ENCODE measurements at regions not wholly inside any gene's neighbourhood (a gene's known extent, or its start where the extent isn't known, plus 50 kb on each side); places are given as distances from the start of the nearest gene placed in this dataset.

DNA sequence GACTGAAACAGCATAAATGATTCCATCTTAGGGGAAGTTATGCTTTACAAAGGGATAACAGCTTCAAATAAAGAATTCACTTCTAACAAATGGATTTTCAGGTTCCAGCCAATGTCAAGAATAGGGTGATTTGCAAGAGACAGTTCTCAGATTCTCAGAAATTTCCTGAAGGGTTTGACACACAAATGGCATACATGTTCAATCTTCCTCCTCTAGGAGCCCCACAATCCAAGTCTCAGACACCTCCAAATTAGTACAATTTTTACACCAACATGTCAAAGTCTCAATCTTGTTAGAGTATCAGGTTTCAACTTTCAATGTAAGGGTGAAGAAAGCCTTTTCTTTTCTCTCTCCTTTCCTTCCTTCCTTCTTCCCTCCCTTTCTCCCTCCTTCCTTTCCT is 996.6 kb downstream of the TLE1 start:
- TF ChIP-seq, protein P1, sequence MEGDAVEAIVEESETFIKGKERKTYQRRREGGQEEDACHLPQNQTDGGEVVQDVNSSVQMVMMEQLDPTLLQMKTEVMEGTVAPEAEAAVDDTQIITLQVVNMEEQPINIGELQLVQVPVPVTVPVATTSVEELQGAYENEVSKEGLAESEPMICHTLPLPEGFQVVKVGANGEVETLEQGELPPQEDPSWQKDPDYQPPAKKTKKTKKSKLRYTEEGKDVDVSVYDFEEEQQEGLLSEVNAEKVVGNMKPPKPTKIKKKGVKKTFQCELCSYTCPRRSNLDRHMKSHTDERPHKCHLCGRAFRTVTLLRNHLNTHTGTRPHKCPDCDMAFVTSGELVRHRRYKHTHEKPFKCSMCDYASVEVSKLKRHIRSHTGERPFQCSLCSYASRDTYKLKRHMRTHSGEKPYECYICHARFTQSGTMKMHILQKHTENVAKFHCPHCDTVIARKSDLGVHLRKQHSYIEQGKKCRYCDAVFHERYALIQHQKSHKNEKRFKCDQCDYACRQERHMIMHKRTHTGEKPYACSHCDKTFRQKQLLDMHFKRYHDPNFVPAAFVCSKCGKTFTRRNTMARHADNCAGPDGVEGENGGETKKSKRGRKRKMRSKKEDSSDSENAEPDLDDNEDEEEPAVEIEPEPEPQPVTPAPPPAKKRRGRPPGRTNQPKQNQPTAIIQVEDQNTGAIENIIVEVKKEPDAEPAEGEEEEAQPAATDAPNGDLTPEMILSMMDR (IDR thresholded peaks at IDR 0.05) = no peak
- no peak for TF ChIP-seq EZH2phosphoT487 (IDR thresholded peaks at IDR 0.05)

All from neural progenitor cell (in vitro differentiated cells).